A673 (cell line): ENCODE measurements at regions not wholly inside any gene's neighbourhood (a gene's known extent, or its start where the extent isn't known, plus 50 kb on each side); places are given as distances from the start of the nearest gene placed in this dataset.

Experiments
- EZH2 ChIP-seq: fragments of 200-600 bp; sonication (generic); IDR thresholded peaks from 2 replicates; pipeline ENCODE4 v1.6.1; 2017; ENCODE audit warnings: borderline replicate concordance, low read depth, mild to moderate bottlenecking, mixed read lengths, antibody characterized with exemption, low read length; ENCODE audit not compliant: poor library complexity, severe bottlenecking
- TF ChIP-seq, protein P1 (sequence below): fragments of 300-800, 200-600 bp; sonication (generic); conservative IDR thresholded peaks from 2 replicates; pipeline ENCODE4 v1.5.1; 2017; ENCODE audit warnings: low read depth, mild to moderate bottlenecking, antibody characterized with exemption, low read length, moderate library complexity, mixed read lengths

DNA sequence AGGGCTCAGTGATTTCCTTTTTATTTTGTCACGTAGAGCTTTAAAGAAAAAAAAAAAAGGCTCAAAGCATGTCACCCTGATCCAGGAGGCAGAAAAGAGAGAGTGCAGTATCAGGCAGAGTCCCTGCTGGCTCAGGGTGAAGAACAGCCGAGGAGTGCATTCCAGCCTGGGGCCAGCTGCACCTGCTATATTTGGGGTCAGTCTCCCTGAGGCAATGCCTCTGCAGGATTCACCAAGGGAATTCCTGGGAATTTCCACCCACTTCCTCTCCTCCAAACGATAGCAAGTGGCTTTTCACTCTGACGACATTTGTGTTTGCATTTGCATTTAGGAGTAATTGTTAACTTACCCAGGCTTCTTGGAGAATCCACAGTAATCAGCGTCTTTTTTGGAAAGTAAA is 202.9 kb upstream of the CTNNB1 start:
- no peak for TF ChIP-seq EZH2
- TF ChIP-seq, protein P1, sequence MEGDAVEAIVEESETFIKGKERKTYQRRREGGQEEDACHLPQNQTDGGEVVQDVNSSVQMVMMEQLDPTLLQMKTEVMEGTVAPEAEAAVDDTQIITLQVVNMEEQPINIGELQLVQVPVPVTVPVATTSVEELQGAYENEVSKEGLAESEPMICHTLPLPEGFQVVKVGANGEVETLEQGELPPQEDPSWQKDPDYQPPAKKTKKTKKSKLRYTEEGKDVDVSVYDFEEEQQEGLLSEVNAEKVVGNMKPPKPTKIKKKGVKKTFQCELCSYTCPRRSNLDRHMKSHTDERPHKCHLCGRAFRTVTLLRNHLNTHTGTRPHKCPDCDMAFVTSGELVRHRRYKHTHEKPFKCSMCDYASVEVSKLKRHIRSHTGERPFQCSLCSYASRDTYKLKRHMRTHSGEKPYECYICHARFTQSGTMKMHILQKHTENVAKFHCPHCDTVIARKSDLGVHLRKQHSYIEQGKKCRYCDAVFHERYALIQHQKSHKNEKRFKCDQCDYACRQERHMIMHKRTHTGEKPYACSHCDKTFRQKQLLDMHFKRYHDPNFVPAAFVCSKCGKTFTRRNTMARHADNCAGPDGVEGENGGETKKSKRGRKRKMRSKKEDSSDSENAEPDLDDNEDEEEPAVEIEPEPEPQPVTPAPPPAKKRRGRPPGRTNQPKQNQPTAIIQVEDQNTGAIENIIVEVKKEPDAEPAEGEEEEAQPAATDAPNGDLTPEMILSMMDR = no peak
